Pons (tissue), 1 donor: ENCODE measurements at regions not wholly inside any gene's neighbourhood (a gene's known extent, or its start where the extent isn't known, plus 50 kb on each side); places are given as distances from the start of the nearest gene placed in this dataset.
"Not testable (repeated sequence)": the region's sequence is repeated elsewhere in the genome, so short reads cannot be mapped to it uniquely, and the experiment has no call there.

Experiments used
- DNase-seq: peaks from one replicate; pipeline ENCODE4 v3.0.0-alpha.2; 2016; ENCODE audit warnings: low spot score

DNA sequence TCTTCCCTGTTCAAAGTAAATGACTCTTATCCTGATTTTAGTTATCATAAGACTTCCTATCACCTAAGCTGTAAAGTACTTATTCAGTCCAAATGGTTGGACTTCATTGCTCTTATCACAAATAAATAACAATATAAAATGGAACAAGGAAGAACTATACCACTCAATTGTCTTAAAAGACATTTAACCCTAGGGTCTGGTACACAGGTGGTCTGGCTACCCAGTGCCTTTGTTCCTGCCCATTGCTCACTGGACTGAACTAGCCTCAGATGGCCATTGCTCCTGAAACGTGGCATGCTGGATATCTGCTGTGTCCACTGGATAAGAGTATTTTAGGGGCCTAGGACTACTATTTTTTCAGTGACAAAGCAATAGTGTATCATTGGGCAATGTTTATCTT, 574.3 kb upstream of the CA10 start:
- no peak for DNase-seq

DNA sequence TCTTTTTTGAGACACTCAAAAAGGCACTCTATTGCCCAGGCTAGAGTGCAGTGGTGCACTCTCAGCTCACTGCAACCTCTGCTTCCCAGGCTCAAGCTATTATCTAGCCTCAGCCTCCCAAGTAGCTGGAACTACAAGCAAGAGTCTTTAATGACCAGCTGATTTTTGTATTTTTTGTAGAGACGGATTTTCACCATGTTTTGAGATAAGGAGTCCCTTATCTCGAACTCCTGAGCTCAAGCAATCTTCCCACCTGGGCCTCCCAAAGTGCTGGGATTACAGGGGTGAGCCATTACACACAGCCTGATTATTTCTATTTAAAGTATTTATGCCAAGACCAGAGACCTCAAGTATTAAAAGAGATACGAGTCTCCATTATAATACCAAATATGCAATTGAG, 566.1 kb upstream of the CA10 start:
- no peak for DNase-seq

DNA sequence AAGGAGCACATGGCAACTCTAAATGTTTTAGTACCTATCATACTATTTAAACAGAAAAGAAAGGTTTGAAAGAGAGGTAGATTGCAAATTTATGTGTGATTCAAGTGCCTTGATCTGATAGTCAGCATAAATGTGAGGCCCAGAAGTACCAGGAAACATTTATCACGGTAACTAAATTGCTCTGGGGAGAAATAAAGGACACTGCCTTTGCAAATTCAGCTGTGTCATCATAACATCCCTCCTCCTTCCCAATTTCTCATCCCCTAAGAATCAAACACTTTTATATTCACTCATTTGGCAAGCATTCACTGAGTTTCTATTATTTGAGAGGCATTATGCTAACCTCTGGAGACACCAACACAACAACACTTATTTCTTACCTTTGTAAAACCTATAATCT, 563.4 kb upstream of the CA10 start:
- DNase-seq = no peak

DNA sequence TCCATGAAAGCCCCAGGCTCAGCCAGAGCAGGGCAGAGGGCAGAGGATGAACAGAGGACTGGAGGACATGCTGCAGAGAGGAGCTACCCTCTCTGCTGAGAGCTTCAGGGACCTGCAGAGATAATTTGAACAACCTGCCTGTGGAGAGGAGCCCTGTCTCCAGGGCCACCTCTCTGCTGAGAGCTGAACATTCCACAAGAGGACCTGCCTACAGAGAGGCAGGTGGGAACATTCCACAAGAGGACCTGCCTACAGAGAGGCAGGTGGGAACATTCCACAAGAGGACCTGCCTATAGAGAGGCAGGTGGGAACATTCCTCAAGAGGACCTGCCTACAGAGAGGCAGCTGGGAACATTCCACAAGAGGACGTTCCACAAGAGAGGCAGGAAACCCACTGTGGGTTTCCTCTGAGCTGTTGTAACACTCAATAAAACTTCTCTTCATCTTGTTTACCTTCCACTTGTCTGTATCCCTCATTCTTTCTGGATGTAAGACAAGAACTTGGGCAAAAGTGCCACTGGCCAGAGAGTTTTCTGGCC, 551.9 kb upstream of the CA10 start:
- DNase-seq = no peak

DNA sequence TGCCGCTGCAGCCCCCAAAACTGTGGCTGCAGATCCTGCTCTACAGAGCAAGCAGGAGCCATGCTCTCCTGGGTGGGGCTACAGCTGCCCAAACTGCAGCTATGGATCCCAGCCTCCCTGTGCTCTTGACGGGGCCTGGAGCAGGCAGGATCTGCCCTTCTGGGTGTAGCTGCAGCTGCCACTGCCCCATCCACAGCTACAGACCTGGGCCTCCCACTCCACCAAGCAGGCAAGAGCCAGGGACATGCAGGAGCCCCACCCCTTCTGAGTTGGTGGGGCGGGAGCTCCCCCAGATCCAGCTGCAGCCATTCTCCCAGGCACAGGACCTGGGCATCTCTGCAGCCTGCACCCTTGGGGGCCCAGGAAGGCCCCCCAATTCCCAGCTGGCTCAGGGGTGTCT, 551.2 kb upstream of the CA10 start:
- DNase-seq = no peak

DNA sequence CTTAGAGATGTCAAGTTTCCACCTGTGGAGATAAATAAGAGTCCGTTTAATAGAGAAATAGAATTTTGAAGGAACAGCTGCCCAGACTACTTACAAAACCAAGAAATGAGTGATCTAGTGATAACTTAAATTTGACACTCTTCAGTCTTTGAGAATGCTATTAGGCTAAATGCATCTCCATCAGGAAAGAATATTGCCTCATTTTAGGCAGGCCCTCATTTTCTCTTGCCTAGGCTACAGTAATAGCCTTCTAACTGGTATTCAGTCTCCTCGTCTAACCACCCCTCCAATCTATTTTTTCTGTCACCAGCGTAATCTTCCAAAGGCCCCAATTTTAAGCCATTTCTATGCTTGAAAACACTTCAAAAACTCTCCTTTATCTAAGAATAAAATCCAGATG, 537.8 kb upstream of the CA10 start:
- no peak for DNase-seq

DNA sequence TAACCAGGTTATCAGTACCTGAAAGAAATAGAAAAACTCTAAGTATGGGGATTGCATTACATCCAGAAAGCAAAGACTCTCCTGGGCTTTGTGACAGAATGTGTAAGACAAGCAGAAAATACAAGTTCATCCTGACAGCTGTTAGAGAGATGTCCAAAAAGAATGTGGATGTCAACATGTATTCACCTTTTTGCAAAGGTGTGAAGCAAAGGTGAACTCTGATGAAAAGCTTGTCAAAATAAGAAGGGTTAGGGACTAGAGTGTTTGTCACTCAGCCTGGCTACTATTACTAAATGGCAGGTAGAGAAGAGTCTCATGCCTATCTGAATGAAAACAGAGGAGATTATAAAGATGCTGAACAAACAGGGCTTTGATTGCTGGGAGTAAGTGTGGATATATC, 527.6 kb upstream of the CA10 start:
- no peak for DNase-seq

DNA sequence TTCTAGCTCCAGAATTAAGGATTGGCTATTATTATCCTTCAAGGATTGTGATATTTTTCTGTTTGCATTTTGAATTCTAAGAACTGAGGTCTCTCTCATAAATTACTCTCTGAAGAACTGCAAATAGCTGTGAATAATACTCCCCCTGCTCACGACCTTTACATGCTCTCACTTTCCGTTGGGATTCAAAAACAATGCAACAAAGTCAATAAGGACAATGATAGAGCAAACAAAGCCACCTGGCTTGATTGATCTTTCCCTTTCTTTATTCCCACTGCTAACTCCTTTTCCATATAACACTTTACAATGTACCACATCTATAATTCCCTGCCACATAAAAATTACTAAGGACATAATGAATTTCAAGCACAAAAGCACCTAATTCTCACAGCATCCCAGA, 523.0 kb upstream of the CA10 start:
- DNase-seq = no peak

DNA sequence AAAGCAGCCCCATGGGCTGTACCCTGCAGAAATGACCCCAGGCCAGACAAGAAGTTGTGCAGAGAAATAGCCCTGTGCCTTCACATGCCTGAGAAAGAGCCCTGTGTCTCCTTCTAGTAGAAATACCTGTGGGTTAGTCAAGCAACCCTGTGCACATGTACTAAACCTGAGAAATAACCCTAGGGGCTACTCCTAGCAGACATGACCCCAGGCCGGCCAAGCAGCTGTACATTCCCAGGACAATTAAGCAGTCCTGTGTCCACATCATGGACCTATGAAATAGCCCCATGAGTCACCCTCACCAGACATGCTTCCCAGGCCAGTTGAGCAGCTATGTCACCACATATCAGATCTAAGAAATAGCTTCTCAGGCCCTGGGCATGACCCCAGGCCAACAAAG, 519.7 kb upstream of the CA10 start:
- no peak for DNase-seq

DNA sequence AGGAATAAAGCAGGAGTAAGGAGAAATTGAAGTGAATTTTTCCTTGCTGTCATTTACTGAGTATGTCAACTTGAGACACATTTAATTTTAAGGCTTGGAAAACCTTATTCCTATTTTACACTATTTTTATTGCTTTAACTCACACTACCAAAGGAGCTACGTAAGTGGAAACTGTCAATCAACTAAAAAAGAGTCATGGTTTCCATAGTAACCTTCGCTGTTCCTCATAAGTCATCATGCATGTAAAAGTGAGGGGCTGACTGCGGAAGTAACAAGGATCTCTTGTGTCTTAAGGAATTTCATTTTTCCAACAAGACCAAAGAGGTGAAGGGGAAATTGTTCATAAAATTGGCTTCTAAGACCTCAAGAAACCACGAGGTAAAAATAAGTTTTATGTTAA, 516.2 kb upstream of the CA10 start:
- no peak for DNase-seq

DNA sequence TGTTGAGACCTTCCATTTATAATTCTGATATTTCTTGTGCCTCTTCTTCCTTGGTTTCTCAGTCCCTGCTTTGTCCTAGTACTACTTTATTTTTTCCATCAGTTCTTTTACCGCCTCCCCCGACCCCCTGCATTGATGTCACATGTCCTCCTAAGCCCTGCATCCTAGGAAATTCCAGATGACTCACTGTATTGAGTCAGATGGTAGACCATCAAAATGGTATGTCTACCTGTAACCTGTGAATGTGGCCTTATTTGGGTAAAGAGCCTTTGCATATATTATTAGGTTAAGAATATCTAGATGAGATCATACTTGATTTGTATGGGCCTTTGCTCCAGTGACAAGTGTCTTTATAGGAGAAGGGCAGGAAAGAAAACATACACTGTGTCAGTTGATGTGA, 515.3 kb upstream of the CA10 start:
- no peak for DNase-seq

DNA sequence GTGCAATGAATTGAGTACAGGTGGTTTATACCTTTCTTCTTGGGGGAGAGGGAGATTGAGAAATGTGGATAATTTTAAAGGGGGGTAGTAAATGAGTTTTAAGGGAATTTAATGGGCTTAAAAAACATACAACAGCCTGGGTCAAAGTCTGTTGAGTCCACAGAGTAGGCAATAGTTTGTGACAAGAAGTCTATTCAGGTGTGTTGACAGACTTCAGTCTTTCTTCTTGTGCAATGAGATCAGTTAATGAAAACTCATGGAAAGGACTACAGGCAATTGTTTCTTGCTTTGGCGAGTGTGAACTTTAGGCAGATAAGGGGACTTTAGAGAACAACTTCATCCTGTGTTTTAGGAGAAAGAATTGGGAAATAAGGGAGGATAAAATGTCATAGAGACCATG, 507.8 kb upstream of the CA10 start:
- DNase-seq = no peak

DNA sequence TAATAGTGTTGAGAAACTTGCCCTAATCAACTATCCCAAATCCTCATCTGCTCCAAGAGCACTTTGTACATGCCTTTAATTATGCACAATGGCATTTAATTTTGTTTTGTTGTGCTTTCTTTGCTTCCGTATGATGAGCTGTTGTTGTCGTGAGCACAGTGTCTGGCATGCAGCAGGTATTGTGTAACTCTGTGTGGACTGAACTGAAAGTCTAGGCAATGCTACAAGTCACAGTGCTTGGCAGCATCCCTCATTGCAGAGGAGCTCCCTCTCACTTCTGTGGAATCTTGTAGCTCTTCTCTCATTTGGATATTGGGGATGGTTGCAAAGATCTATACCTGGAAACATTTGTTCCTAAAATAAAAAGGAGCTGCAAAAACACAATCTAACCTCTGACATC, 502.2 kb upstream of the CA10 start:
- DNase-seq = no peak

DNA sequence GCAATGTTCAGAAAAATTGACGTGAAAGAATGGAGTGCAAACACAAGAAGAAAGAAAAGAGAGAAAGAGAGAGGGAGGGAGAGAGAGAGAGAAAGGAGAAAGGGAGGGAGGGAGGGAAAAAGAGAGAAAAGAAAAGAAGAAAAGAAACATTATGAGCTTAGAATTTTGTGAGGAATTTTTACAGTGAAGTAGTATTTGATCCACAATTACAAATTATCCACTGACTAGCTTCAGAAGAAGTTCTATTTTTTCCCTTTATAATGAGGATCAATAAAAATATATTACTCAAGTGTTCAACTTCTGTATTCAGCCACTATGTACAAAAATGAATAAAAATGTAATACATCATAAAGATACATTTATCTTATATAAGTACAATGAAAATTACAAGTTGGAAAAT, 494.5 kb upstream of the CA10 start:
- DNase-seq = no peak

DNA sequence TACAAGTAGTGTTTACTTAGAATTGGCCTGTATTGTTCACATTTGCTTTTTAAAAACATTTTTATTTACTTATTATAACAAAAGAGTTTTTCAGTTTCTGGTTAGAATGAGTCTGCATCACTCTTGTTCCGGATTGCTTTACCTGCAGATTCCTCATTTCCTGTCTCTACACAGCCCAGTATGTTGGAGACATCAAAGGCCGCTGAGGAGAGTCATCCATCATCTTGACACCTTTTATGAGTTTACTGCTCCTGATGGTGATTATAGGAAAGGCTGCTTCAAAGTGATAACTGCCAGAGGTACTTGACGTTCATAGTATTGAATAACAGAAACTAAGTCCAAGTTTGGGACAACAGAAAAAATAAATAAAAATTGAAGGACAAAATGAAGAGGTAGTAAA, 490.5 kb upstream of the CA10 start:
- no peak for DNase-seq

DNA sequence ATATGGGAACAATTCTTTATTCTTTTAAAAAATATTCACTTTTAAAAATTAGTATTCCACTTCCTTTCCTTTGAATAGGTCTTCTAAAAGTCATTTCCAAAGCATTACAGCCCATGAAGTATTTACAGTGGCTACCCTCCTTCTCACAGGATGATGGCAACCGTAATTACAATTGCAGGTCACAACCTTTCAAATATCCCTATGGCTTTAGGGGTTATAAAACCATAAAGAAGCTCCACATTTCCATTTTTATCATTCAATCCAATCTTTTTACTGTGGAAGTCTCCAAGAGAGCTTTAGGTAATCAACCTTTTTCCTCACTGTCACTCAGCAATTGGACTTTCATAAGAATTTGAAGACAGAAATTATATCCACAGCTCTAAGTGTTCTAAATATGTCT, 488.9 kb upstream of the CA10 start:
- no peak for DNase-seq

DNA sequence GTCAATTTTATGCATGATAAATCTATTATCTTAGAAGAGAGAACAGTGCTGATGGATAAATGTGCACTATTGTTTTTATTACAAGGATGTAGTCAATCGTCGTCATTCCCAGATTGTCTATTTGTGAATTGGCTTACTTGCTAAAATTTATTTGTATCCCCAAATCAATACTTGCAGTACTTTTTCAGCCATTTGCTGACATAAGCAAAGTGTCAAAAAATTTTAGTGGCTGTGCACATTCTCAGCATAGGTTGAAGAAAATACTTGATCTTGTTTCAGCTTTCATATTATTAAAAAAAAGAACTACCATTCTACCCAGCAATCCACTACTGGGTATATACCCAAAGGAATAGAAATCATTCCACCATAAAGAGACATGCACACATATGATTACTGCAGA, 477.9 kb upstream of the CA10 start:
- no peak for DNase-seq

DNA sequence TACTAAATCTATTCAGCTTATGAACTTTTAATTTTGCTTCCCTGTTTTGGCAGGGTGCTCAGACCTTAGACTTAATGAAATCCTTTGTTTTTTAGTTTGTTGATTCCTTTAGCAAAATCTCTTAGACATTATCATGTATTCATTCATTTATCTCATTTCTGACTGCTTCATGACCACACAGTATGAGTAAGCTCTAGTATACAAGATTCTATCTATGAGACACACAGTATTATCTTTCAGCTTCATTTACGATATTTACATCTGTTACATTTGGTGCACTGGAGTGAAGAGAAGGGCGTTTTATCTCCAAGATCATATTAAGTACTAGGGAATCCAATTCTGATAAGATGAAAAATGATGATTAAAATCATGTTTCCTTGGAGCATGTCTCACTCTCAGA, 448.1 kb upstream of the CA10 start:
- no peak for DNase-seq

DNA sequence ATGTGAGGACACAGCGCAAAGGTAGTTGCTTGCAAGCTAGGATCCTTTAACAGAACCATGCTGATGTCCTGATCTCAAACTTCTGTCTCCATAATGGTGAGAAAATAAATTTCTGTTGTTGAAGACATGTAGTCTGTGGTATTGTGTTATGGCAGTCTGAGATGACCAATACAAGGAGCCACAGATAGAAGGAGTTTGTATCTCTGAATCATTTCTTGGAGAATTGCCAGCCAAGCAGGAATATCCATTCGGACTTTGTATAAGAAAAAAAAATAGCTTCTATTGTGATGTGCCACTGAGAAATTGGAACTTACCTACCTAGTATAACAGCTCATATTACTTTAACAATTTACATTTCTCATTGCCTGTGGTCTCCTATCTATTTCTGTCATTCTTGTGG, 447.6 kb upstream of the CA10 start:
- DNase-seq = no peak

DNA sequence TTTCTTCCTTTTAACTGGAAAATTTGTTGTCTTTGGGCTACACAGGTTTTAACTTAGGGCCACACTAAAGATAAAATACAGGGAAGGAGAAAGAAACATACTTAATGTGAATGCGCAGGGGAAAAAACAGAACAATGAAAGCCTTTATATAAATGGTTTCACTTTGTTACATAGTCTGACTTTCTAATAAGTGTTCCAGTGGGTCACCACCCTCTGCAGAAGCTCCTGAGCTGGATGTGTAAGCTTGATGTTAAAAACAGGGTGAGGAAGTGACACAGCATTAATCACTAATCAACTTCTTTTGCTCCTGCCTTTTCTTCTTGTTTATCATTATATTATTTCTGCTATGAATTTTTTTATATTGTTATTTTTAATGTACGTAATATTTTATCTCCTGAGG, 445.6 kb upstream of the CA10 start:
- DNase-seq = no peak

DNA sequence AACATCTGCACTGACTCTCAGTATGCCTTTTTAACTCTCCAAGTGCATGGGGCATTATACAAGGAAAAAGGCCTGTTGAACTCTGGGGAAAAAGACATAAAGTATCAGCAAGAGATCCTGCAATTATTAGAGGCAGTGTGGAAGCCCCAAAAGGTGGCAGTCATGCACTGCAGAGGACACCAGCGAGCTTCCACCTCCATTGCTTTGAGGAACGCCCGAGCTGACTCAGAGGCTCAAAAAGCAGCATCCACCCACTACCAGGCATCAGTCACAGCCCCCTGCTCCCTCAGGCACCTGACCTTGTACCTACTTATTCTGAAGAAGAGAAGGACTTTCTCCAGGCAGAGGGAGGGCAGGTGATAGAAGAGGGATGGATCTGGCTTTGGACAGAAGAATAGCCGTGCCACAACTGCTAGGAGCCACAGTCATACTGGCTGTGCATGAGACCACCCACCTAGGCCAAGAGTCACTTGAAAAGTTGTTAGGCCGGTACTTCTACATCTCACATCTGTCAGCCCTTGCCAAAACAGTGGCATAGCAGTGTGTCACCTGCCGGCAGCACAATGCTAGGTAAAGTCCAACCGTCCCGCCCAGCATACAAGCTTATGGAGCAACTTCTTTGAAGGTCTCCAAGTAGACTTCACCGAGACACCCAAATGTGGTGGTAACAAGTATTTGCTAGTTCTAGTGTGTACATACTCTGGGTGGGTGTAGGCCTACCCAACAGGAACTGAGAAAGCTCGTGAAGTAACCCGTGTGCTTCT, 439.1 kb upstream of the CA10 start:
- DNase-seq = not testable (repeated sequence)

DNA sequence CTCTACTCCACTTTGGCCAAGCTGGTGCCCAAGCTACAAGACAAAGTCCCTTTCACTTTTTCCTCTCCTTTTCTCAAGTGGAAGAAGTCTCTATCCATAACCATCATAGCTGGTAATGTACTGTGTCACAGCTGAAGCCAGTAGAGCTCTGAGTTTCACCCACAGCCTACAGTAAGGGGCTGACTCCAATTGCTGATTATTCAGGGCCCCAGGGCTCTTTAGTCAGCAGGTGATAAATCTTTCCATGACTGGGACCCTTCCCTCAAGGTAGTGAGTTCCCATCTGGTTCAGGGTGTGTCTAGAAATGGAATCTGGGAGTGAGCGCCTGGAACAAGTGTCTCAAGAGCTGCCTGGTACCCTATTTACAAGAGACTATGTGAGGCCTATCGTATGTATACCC, 436.0 kb upstream of the CA10 start:
- DNase-seq = no peak

DNA sequence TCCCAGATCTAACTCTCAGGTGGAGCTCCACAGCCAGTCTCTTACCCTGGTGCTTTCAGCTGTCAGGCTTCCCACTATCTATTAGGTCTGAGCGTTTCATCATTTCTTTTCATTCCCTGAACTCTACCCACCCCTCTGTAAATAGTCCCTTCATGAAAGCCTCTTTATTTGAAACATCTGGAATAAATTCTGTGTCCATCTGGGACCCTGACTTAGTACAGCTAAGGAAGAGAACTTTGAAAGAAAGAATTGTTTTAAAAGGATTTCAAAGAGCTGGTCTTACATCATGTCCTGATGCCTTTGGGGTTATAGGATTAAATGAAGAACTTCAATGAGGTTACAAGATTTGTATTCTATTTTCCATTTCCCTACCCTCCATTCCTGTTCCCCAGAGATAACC, 388.5 kb upstream of the CA10 start:
- DNase-seq = no peak

DNA sequence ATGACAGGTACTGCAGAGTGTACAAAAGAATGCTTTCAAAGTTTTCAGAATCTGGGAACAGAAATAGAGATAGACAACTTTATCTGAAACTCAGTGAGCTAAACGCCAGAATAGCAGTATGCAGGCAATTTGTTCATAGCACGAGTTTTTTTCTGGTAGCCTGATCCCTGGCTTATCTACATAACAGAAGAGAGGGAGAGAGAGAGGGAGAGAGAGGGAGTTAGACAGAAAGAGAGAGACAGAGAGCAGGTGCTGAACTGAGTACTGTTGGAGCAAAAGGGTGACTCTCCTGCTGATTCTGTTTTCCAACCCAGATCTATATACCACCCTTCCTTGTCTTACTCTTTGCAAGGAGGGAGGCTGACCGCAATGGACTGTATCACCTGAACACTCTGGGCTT, 388.0 kb upstream of the CA10 start:
- DNase-seq = no peak
